NCI-H2171 (cell line): ENCODE measurements at regions not wholly inside any gene's neighbourhood (a gene's known extent, or its start where the extent isn't known, plus 50 kb on each side); places are given as distances from the start of the nearest gene placed in this dataset.
"Not testable (repeated sequence)": the region's sequence is repeated elsewhere in the genome, so short reads cannot be mapped to it uniquely, and the experiment has no call there.

Experiments used
- DNase-seq: peaks from one replicate; lab custom pipeline; 2025; lab: John Stamatoyannopoulos, UW

DNA sequence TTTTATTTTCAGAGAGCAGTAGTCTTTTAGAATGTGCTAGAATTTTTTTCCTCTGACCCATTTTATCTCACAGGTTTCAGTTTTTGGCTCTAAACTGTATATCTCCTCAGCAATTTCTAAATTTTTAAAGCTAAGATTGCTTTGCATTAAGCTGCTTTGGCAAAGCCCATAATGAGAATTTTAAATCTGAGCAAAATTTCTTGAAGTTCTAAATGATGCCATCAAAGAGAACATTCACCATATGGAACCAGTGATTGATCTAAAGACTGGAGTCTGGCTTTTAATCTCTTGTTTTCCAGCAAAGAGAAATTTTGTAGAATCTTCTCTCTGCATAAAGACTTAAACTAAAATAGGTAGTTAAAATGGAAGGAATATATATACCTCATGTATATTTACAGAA is 313.6 kb downstream of the TBC1D32 start:
- DNase-seq = no peak

DNA sequence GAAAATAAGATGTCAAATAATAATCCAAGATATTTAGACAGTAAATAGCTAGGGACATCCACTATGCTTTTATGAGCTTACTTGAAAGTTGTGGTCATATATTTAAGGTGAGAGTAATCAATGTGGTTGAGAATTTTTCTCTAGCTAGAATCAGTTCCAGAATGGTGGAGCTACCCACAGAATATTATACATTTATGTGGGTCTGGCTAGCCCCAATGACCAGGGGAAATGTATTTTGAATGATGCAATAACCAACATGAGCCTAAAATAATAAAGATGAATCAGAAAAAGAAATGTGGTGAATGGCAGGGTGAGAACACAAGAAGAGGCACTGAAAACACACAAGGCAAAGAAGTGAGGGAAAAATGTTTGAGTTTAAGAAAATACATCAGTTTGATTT is 325.7 kb downstream of the TBC1D32 start:
- DNase-seq = no peak

DNA sequence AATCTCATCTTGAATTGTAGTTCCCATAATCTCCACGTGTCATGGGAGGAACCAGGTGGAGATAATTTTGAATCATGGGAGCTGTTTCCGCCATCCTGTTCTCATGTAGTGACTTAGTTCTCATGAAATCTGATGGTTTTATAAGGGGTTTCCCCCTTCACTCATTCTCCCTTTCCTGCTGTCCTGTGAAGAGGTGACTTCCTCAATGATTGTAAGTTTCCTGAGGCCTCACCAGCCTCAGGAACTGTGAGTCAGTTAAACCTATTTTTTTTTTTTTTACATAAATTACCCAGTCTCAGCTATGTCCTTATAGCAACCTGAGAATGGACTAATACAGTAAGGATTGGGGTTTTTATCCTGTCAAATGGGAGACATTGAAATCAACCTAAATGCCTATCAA is 328.3 kb downstream of the TBC1D32 start:
- DNase-seq = no peak

DNA sequence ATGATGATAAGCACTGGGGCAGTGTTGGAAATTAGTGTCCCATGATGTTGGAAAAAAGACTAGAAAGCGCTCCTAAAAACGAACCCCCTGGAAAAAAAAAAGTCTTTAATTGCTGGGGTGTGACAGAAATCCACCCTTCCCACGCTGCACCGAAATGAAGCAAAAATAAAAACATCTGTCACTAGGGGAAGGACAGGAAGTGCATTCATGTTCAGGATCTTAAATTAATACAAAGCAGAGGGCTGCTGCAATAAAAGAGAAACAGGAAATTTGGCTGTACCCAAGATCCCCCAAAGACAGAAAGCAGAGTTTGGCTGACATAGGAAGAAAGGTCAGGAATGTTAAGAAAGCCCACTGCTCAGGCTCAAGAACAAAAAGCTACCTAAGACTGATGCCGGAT is 333.9 kb downstream of the TBC1D32 start:
- DNase-seq = no peak

DNA sequence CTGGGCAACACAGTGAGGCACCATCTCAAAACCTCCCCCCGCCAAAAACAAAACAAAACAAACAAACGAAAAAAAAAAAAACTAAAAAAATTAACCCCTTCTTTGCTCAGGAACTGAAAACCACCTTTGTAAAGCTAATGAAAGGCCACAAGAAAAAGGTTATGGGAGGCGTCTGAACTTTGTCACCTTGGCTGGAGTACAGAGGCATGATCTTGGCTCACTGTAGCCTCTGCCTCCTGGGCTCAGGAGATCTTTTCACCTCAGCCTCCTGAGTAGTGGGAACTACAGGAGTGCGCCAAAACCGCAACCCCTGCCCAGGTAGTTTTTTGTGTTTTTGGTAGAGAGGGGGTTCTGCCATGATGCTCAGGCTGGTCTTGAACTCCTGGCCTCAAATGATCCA is 337.9 kb downstream of the TBC1D32 start:
- no peak for DNase-seq

DNA sequence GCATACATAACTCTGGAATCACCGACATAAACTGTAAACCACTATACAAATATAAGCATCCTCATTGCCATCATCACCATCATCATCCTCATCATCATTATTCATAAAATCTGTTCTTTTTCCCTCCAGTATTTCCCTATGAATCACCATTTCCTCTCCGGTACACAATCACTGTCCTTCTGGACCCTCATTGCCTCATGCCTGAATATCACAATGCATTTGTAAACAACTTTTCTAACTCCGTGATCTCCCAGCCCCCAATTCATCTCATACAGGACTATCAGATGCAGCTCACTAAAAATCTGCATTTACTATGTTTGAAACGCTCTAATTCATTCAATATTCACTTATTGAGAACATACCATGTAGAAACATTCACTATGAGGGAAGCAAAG is 339.7 kb downstream of the TBC1D32 start:
- no peak for DNase-seq

DNA sequence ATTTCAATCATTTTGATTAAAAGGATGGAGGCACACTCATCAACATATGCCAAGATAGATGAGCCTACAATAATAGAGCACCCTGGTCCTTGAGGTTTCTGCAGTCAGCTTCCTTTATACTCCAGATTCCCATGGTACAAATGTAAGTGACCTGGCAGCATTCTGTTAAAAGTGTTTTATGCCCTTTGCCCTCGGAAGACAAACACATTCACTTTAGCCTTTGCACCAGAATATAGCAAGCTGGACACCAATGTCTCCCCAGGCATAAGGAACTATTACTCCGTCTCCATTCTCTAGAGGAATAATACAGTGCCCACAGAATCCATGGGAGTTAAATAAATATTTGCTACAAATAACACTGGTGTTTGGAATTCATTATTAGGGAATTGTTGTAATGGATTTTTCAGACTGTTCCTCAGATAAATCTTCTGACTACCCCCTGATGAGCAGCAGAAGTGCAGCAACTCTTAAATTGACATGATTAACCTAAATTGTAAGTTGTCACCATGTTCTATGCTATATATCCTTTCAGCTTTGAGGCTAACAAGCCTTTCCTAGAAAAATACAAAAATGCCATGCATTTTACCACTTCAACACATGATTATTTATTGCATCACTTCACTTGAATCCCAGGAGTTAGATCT is 340.2 kb downstream of the TBC1D32 start:
- DNase-seq = no peak

DNA sequence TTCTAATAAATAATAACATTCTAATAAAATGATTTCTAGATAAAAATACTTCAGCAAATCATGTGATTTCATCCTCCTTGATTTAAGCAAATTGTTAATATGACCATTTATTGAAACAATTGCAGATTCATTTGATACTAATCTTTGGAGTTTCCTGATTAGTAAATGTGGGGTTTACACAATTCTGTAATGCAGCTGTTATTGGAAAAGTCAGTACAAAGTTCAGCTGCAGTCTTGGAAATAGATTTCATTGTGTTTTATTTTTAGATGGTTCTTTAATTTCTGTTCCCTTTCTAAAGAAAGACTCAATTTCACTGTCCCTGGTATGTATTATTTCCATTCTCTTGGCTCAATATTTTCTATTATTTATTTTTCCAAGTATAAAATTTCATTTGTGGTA is 342.0 kb downstream of the TBC1D32 start:
- DNase-seq = no peak

DNA sequence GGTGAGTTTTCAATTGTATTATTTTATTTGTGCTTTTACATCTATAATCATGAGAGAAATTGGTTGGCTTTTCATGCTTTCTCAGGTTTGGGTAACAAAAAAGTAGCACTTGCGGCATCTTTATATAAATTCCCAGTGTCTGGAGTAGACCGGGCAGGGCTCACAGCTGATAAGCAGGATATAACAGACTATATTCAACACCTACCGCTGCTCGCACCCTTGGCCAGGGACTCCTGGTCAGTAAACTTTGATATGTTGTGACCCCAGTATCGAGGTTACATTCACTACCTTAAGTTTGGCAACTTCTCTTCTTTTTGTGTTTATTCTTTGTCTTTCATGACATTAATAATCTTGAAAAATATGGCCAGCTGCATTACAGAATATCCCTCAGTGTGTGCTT is 343.4 kb downstream of the TBC1D32 start:
- no peak for DNase-seq

DNA sequence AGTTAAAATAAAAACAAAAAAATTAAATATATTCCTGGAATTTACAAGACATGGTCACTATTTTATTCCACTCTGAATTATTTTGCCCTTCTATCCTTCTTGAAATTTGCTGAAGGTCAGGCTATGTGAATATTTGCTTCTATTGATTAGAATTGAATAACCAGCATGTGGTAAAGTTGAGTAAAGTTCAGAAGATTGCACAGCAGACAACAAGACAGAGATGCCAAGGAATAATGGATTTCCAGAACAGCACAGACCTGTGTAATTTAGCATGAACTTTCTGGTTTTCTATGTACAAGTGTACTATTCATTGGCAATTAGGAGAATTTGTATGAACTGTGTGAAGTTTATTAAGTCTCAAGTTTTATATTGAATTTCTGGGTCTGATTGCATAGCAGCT is 352.4 kb downstream of the TBC1D32 start:
- DNase-seq = no peak

DNA sequence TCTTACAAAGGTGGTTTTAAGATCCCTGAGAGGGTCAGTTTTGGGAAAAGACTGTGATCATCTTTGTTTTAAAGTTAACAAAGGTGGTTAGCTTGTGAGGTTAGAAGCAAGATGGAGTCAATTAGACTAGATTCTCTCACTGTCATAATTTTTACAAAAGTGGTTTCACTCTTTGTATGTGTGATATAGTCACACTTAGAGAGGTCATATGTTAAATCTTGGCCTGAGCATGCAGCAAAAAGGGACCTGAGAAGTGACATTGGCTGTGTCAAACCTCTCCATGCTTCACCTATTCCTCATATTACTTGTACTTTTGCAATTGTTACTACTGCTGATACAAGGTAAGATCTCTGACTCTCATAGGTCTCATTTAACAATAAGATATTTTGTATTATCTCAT is 368.0 kb downstream of the TBC1D32 start:
- no peak for DNase-seq

DNA sequence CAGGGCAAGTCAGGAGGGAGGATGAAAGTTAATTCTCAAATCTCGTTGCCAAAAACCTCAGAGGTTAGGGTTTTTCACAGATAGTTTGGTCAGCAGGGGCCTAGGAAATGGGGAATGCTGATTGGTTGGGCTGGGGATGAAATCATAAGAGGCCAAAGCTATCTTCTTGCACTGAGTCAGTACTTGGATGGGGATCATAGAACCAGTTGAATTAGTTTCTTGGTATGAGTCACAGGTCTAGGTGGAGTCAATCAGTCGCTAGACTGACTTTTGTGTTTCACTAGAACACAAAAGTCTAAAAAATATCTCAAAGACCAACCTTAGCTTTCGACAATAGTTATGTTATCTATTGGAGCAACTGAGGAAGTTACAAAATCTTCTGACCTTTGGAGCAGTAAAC is 368.5 kb downstream of the TBC1D32 start:
- no peak for DNase-seq

DNA sequence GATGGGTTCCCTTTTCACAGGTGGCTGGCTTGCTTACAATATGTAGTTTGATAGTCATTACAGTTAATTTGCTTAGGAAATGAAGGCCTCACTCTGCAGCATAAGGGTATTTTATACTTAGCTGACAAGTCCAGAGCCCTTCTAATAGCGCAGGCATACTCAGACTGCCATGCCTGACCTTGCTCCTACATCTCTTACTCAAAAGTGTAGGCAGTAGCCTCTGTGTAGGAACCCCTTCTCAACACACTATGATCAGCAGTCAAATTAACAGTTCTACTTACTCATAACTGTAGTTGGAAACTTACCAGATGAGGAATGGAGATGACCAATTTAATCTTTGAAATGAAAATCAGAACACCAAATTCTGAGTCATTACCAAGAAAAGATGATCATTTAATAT is 373.5 kb downstream of the TBC1D32 start:
- DNase-seq = no peak

DNA sequence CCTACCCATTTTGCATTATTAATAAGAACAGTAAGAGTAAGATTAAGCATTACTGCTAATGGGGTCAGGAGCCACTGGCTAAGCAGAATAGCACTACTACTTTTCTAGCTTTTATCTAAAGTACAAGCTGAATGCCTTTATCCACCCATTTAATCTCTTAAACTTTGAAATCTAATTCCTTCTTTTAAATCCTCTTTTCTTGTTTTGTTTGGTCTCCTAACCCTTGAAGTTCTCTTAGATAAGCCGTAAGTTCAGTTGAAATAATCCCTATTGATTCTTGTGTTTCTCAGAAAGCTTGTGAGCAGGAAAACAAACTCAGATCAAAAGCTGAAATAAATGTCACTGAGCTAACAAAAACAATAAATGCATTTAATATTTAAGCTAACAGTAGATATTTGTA is 380.2 kb downstream of the TBC1D32 start:
- DNase-seq = no peak

DNA sequence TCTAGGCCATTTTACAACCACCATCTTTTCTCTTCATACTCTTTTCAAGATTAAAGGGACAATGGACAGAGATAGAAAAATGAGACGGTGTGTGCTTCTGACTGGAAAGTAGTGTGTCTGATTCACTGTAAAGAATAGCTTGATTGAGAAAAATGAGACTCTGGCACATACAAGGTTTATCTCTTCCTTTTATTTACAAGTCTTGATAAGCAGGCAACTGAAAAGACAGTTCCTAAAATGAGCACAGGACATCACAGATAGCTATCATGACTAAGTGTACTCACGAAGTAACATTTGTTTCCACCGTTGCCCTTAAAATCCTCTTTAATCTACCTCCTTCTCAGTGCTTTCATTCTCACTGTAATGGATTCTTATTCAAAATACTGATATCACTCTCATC is 383.0 kb downstream of the TBC1D32 start:
- no peak for DNase-seq

DNA sequence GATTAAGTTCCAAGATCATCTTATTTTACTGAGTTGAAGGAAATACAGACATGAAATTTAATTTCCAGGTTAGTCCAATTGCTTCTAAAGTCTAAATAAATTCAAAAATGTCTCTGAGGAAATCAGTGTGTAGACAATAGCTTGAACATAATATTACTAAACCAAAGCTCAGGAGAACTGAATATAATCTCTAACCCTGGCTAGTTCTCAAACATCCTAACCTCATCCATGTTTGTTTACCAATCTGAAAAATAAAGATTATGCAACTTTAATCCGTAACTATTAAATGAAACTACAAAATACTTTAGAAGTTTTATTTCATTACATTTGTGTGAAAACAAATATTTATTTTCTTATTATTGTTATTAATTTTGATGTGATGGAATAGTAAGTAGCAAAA is 387.2 kb downstream of the TBC1D32 start:
- DNase-seq = no peak

DNA sequence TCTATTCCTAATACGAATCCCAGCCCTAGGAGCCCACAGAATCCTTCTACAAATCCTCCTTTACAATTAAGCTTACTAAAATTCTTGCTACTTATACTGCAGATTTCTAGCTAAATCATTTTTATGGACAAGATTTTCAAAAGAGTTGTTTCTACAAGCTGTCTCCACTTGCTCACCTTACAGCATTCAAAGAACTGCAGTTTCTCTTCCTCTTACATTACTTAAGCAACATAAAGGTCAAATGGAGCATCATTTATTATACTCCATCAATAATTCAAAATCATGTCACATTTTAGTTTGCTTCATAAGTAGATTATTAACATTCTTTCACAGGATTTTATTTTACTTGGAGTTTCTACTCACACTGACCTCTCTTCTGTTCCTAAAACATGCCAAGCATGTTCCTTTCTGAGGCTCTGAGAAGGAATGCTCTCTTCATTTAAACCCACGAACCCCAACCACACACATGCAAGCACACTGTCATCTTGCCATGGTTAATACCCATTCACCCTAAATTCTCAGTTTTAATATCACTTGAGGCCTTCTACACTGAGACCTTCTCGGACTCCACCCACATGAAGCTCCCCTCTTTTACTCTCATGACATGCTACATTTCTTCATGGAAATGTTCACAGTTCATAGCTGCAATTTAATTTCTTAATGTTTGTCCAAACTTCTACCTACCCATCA is 388.2 kb downstream of the TBC1D32 start:
- no peak for DNase-seq

DNA sequence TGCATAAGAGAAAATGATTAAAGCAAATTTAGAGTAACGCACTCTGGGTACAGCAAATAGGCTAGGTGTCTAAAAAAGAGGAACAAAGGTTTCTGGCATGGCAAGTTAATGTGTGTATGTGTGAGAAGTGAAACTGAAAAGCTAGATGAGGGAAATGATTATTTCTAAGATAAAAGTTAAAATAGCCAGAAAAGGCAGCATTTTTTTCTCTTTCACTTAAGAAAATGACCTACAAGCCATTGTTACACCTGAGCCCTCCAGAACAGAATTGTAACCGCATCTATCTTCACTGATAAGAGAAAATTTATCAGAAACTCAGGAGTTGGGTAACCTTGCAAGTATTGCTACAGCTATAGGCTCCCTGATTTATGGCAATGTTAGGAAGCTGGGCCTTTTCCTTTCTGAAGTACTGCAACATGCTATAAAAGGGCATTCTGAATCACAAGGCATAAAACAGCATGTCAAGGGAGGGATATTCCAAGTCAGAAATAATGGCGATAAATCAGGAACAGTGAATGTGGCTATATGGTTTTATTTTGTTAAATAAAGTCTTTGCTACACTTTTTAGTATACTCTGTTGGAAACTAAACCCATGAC is 395.3 kb downstream of the TBC1D32 start:
- DNase-seq = no peak

DNA sequence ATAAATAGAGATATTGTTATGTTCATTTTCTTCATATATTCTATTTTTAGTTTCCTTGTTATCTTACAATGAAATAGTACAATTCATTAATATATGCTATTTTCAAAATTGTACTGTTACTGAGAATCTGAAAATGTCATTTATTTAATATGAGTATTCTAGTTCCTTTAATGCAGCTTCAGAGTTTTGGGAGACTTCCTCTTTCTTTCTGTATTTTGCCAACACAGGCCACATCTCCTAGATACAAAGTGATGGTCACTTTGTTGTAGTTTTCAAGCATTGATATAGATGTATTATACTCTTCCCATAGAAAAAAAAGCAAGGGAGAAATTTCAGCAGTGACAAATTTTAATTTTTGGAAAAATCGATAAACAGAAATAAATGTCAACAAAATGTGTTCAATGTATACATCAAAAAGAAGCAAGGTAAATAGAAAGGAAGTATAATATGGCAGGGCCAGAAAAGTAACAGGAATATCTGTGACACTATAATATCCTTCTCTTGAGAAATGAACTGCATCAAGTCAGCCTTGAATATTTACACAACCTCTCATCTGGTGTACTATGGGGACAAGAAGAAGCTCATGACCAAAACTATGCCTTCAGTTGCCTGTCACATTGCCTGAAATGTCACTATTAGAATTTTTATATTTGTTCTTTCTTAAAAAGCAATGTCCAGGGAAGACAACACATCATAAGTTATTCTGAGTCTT is 396.0 kb downstream of the TBC1D32 start:
- DNase-seq = no peak

DNA sequence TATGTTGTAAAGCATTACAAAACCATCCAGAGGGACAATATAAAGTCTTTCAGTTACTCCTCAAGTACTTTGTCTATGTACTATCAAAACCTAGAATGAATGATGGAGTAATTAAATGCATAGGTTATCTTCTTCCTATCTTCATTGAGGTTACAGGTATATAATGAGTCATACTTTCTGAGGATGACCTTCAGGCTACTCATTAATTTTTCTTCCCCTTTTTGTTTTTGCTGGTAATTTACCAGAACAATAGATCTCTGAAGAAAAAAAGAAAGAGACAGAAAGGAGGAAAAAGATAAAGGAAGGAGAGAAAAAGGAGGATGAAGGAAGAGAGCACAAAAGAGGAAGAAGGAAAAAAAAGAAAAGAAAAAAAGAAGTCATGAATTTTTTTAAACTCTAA is 398.4 kb downstream of the TBC1D32 start:
- DNase-seq = no peak

DNA sequence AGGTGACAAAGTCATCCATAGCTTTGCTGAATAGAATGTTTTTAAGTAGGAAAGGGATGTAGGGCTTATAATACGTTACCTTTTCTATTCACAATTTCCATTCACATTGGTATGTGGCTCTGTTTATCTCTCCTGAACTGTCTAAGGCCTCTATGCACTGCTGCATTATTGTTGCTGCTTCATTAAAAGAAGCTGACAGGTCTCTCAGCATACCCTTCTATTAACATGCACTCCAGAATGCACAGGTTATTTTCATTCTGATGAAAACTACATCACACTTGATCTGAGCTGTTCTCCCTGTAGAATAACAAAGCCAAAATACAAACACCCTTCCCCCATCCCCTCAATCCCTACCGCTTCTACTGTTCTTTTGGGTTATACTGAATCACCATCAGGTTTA is 399.3 kb downstream of the TBC1D32 start:
- no peak for DNase-seq

DNA sequence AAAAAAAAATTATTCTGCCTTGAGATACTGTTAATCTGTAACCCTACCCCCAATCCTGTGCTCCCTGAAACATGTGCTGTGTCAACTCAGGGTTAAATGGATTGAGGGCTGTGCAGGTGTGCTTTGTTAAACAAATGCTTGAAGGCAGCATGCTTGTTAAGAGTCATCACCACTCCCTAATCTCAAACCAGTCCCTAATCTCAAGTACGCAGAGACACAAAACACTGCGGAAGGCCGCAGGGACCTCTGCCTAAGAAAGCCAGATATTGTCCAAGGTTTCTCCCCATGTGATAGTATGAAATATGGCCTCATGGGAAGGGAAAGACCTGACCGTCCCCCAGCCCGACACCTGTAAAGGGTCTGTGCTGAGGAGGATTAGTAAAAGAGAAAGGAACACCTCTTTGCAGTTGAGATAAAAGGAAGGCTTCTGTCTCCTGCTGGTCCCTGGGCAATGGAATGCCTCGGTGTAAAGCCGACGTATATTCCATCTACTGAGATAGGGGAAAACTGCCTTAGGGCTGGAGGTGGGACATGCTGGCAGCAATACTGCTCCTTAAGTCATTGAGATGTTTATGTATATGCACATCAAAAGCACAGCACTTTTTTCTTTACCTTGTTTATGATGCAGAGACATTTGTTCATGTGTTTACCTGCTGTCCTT is 402.6 kb downstream of the TBC1D32 start:
- not testable (repeated sequence) for DNase-seq

DNA sequence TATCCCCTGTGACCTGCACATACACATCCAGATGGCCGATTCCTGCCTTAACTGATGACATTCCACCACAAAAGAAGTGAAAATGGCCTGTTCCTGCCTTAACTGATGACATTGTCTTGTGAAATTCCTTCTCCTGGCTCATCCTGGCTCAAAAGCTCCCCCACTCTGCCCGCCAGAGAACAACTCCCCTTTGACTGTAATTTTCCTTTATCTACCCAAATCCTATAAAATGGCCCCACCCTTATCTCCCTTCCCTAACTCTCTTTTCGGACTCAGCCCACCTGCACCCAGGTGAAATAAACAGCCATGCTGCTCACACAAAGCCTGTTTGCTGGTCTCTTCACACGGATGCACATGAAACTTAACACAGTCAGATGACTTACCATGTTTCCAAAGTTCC is 403.8 kb downstream of the TBC1D32 start:
- not testable (repeated sequence) for DNase-seq
